Neuron (in vitro differentiated cells): ENCODE measurements at regions not wholly inside any gene's neighbourhood (a gene's known extent, or its start where the extent isn't known, plus 50 kb on each side); places are given as distances from the start of the nearest gene placed in this dataset.
"Not testable (repeated sequence)": the region's sequence is repeated elsewhere in the genome, so short reads cannot be mapped to it uniquely, and the experiment has no call there.

Experiments
- H2AFZ ChIP-seq: one replicate; pipeline ENCODE4 v1.6.1; 2013; ENCODE audit warnings: low read depth, mild to moderate bottlenecking, inconsistent platforms, low read length, moderate library complexity
- H3K27me3 ChIP-seq: one replicate; pipeline ENCODE4 v1.6.1; 2013; ENCODE audit warnings: low read length; ENCODE audit not compliant: insufficient read depth
- H3K36me3 ChIP-seq: one replicate; pipeline ENCODE4 v1.6.1; 2013; ENCODE audit warnings: low read length; ENCODE audit not compliant: insufficient read depth
- H3K4me1 ChIP-seq: one replicate; pipeline ENCODE4 v1.6.1; 2013; ENCODE audit warnings: low read length; ENCODE audit not compliant: insufficient read depth
- H3K4me3 ChIP-seq: 2 replicates; pipeline ENCODE4 v1.5.1; 2013; ENCODE audit warnings: mild to moderate bottlenecking, low read length, moderate library complexity
- H3K9me3 ChIP-seq: one replicate; pipeline ENCODE4 v1.6.1; 2013; ENCODE audit warnings: low read length

- H3K4me1 ChIP-seq = no peaks in the 10 kb centered on the region
- H3K27me3 ChIP-seq = no peaks in the 10 kb centered on the region
- no peak overlapping the region for H3K4me3 ChIP-seq
- no peak overlapping the region for H2AFZ ChIP-seq
- H3K36me3 ChIP-seq = no peaks in the 10 kb centered on the region
- H3K9me3 ChIP-seq = no peaks in the 10 kb centered on the region
These were observed 398.9 kb upstream of the PCSK5 start for GRCh38 chr9:75491533-75491932.

- Histone ChIP-seq H2AFZ (no peak overlapping the region), H3K27me3 (no peaks in the 10 kb centered on the region), H3K4me1 (no peaks in the 10 kb centered on the region), H3K9me3 (no peaks in the 10 kb centered on the region), H3K36me3 (no peaks in the 10 kb centered on the region), H3K4me3 (no peak overlapping the region)
These were observed 390.7 kb upstream of the PCSK5 start for GRCh38 chr9:75499812-75500211.

- no peaks in the 10 kb centered on the region for H3K9me3 ChIP-seq
- no peak overlapping the region for H2AFZ ChIP-seq
- H3K4me1 ChIP-seq = no peaks in the 10 kb centered on the region
- no peaks in the 10 kb centered on the region for H3K36me3 ChIP-seq
- H3K4me3 ChIP-seq = no peak overlapping the region
- H3K27me3 ChIP-seq = no peaks in the 10 kb centered on the region
These were observed 390.0 kb upstream of the PCSK5 start for GRCh38 chr9:75500479-75500878.

GRCh38 chr9:75500940-75501339, 389.5 kb upstream of the PCSK5 start:
- H2AFZ ChIP-seq, H3K36me3 ChIP-seq, H3K4me3 ChIP-seq, H3K27me3 ChIP-seq, H3K4me1 ChIP-seq, H3K9me3 ChIP-seq: not testable (repeated sequence)

- no peak overlapping the region for H2AFZ ChIP-seq
These were observed 385.8 kb upstream of the PCSK5 start for GRCh38 chr9:75504721-75505120.

GRCh38 chr9:75505654-75506053, 384.8 kb upstream of the PCSK5 start:
- H3K4me3 ChIP-seq = no peak overlapping the region
- no peaks in the 10 kb centered on the region for H3K36me3 ChIP-seq
- no peak overlapping the region for H2AFZ ChIP-seq
- no peaks in the 10 kb centered on the region for H3K4me1 ChIP-seq
- H3K9me3 ChIP-seq = no peaks in the 10 kb centered on the region
- H3K27me3 ChIP-seq = no peaks in the 10 kb centered on the region

More at GRCh38 chr9:75504721-75505120, 385.8 kb upstream of the PCSK5 start:
- Histone ChIP-seq H3K4me1 (no peaks in the 10 kb centered on the region), H3K27me3 (no peaks in the 10 kb centered on the region), H3K4me3 (no peak overlapping the region), H3K36me3 (no peaks in the 10 kb centered on the region), H3K9me3 (no peaks in the 10 kb centered on the region)

GRCh38 chr9:75529463-75529862, 361.0 kb upstream of the PCSK5 start:
- H3K4me3 ChIP-seq = no peak overlapping the region
- H2AFZ ChIP-seq = no peak overlapping the region
- H3K36me3 ChIP-seq = no peaks in the 10 kb centered on the region
- H3K9me3 ChIP-seq = no peaks in the 10 kb centered on the region
- H3K4me1 ChIP-seq = no peaks in the 10 kb centered on the region
- H3K27me3 ChIP-seq = no peaks in the 10 kb centered on the region

GRCh38 chr9:75531588-75531987, 358.9 kb upstream of the PCSK5 start:
- Histone ChIP-seq H3K4me3 (no peak overlapping the region), H3K36me3 (no peaks in the 10 kb centered on the region), H3K9me3 (no peaks in the 10 kb centered on the region), H2AFZ (no peak overlapping the region), H3K27me3 (no peaks in the 10 kb centered on the region), H3K4me1 (no peaks in the 10 kb centered on the region)

GRCh38 chr9:75532233-75533050, 358.0 kb upstream of the PCSK5 start:
- no peaks in the 10 kb centered on the region for H3K4me1 ChIP-seq
- H3K9me3 ChIP-seq = no peaks in the 10 kb centered on the region
- no peak overlapping the region for H2AFZ ChIP-seq
- H3K4me3 ChIP-seq = no peak overlapping the region
- no peaks in the 10 kb centered on the region for H3K36me3 ChIP-seq
- H3K27me3 ChIP-seq = no peaks in the 10 kb centered on the region

GRCh38 chr9:75539523-75539922, 350.9 kb upstream of the PCSK5 start:
- Histone ChIP-seq H3K4me3 (no peak overlapping the region), H3K9me3 (no peaks in the 10 kb centered on the region), H3K4me1 (no peaks in the 10 kb centered on the region), H3K36me3 (no peaks in the 10 kb centered on the region), H3K27me3 (no peaks in the 10 kb centered on the region), H2AFZ (no peak overlapping the region)

- no peaks in the 10 kb centered on the region for H3K27me3 ChIP-seq
- no peaks in the 10 kb centered on the region for H3K9me3 ChIP-seq
- no peak overlapping the region for H2AFZ ChIP-seq
- no peaks in the 10 kb centered on the region for H3K4me1 ChIP-seq
- no peak overlapping the region for H3K4me3 ChIP-seq
- no peaks in the 10 kb centered on the region for H3K36me3 ChIP-seq
These were observed 350.3 kb upstream of the PCSK5 start for GRCh38 chr9:75540185-75540584.

- H2AFZ ChIP-seq = no peak overlapping the region
- no peaks in the 10 kb centered on the region for H3K27me3 ChIP-seq
- no peaks in the 10 kb centered on the region for H3K9me3 ChIP-seq
- H3K36me3 ChIP-seq = no peaks in the 10 kb centered on the region
- no peaks in the 10 kb centered on the region for H3K4me1 ChIP-seq
- H3K4me3 ChIP-seq = no peak overlapping the region
These were observed 348.7 kb upstream of the PCSK5 start for GRCh38 chr9:75541734-75542133.

- no peaks in the 10 kb centered on the region for H3K4me1 ChIP-seq
- no peaks in the 10 kb centered on the region for H3K27me3 ChIP-seq
- no peaks in the 10 kb centered on the region for H3K9me3 ChIP-seq
- H2AFZ ChIP-seq = no peak overlapping the region
- no peaks in the 10 kb centered on the region for H3K36me3 ChIP-seq
- H3K4me3 ChIP-seq = no peak overlapping the region
These were observed 345.7 kb upstream of the PCSK5 start for GRCh38 chr9:75544815-75545214.

- Histone ChIP-seq H3K36me3 (no peaks in the 10 kb centered on the region), H3K4me1 (no peaks in the 10 kb centered on the region), H2AFZ (no peak overlapping the region), H3K4me3 (no peak overlapping the region), H3K27me3 (no peaks in the 10 kb centered on the region), H3K9me3 (no peaks in the 10 kb centered on the region)
These were observed 345.2 kb upstream of the PCSK5 start for GRCh38 chr9:75545287-75545686.
